ENCODE measurements at regions not wholly inside any gene's neighbourhood (a gene's known extent, or its start where the extent isn't known, plus 50 kb on each side); places are given as distances from the start of the nearest gene placed in this dataset.

DNA sequence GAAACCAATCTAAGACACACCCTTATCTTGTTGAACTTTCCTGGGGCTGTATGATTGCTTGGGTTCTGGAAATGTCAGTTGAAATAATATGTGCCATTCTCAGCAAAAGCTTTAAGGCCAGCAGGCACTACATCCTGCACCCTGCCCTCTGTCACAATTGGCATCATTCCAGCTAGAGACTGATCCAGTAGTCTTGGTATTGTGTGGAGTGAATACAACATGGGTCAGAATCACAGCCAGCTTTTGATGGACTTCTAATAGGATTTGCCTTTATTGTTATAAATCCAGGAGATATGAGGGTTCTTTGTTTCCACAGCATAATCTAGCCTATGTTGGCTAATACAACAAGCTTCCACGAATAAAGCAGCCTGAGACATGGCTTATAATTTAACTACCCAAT is 617.0 kb upstream of the CDH2 start:
- Histone ChIP-seq H3K9ac (no peak overlapping the region), H3K27ac (no peak overlapping the region), H3K4me1 (peaks cover 0 to 5% (median 0%) of the 10 kb centered on the region in 10 experiments; a peak in 1 of 20 replicates), H3K36me3 (no peaks in the 10 kb centered on the region), H4K20me1 (no peaks in the 10 kb centered on the region), H3K4me3 (no peak overlapping the region), H3K27me3 (no peaks in the 10 kb centered on the region), H3K4me2 (no peak overlapping the region), H3K9me3 (replicated peaks in 1 of 11) (no peaks in the 10 kb centered on the region)
- no peak for TF ChIP-seq Cebpa-rat (IDR thresholded peaks at IDR 0.05)

GRCh38 chr18:28792404-28793086 is 615.6 kb upstream of the CDH2 start:
- no peaks in the 10 kb centered on the region for H4K20me1 ChIP-seq
- H3K27me3 ChIP-seq = no peaks in the 10 kb centered on the region
- no peak for TF ChIP-seq Cebpa-rat (IDR thresholded peaks at IDR 0.05)
- H3K27ac ChIP-seq = no peak overlapping the region
- no peak overlapping the region for H3K4me3 ChIP-seq
- H3K4me2 ChIP-seq = peak overlapping the region in 2 of 11 experiments; percentile 3 to 24; a peak in 2 of 22 replicates
- no peaks in the 10 kb centered on the region for H3K9me3 ChIP-seq (replicated peaks in 1 of 11)
- H3K9ac ChIP-seq = no peak overlapping the region
- H3K4me1 ChIP-seq = peaks cover 0 to 5% (median 0%) of the 10 kb centered on the region in 10 experiments; a peak in 1 of 20 replicates
- H3K36me3 ChIP-seq = no peaks in the 10 kb centered on the region

DNA sequence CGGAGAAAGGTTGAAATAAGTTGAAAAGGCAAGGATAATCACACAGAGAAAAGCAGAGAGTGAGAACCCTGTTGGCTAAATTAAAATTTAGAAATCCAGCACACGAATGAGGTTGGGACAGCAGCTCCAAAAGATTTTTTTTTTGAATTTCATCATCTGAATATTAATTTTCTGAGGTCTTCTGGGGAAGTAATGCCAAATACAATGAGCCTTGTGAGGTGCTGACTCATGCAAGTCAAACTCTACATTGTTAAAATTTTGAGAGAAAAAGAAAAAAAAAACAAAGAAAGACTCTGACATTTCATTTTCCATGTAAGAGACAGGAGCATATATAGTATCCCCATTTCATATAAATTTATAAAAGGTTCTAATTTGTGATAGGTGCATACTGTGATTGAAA is 614.2 kb upstream of the CDH2 start:
- H3K4me1 ChIP-seq = peaks cover 0 to 5% (median 0%) of the 10 kb centered on the region in 10 experiments; a peak in 1 of 20 replicates

DNA sequence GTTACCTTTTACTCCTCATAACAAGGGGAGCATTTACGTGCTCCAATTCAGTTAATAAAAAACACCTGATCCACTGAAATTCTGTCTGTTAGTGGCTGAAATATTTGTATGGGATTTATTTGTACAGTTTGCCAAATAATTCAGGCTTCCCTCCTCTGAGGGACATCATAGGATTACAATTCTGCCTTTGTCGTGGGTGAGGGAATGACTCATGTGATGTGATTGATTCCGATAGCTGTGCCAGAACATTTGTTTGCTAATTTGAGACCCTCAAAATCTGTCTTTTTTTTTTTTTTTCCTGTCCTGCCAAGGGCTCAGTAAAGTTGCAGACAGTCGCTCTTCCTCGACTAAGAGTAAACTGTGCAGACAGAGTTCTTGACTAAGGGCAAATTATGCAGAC is 612.6 kb upstream of the CDH2 start:
- Histone ChIP-seq H3K4me3 (no peak overlapping the region), H3K4me2 (no peak overlapping the region), H3K27me3 (no peaks in the 10 kb centered on the region), H4K20me1 (no peaks in the 10 kb centered on the region), H3K4me1 (peaks cover 0 to 5% (median 0%) of the 10 kb centered on the region in 10 experiments; a peak in 1 of 20 replicates), H3K9ac (no peak overlapping the region), H3K27ac (no peak overlapping the region), H3K9me3 (replicated peaks in 1 of 11) (no peaks in the 10 kb centered on the region), H3K36me3 (no peaks in the 10 kb centered on the region)
- TF ChIP-seq Cebpa-rat (IDR thresholded peaks at IDR 0.05) = no peak

More for the DNA sequence above, 614.2 kb upstream of the CDH2 start:
- H3K36me3 ChIP-seq = no peaks in the 10 kb centered on the region
- no peak overlapping the region for H3K4me3 ChIP-seq
- H3K4me2 ChIP-seq = no peak overlapping the region
- no peaks in the 10 kb centered on the region for H3K9me3 ChIP-seq (replicated peaks in 1 of 11)
- no peak overlapping the region for H3K27ac ChIP-seq
- H3K27me3 ChIP-seq = no peaks in the 10 kb centered on the region
- no peaks in the 10 kb centered on the region for H4K20me1 ChIP-seq
- no peak for TF ChIP-seq Cebpa-rat (IDR thresholded peaks at IDR 0.05)
- H3K9ac ChIP-seq = no peak overlapping the region

DNA sequence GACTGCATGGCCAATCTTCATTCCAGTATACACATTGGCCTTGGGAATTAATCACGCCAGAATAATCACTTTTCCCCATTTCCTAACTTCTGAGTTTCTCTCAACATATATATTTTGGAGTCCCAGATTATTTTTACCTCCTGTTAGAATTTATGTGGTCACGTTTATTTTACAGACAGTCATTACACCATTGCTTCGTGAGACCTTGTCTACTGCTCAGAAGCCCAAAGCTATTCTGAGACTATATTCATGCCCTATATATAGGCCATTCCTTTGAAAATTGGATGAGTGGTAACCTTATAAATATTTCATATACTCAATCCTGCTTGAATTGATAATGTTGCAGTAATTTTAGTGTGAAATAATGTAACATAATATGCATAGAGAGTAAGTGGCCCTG is 610.0 kb upstream of the CDH2 start:
- H3K9ac ChIP-seq = no peak overlapping the region
- H3K27me3 ChIP-seq = no peaks in the 10 kb centered on the region
- no peaks in the 10 kb centered on the region for H4K20me1 ChIP-seq
- no peak for TF ChIP-seq Cebpa-rat (IDR thresholded peaks at IDR 0.05)
- H3K4me3 ChIP-seq = no peak overlapping the region
- H3K36me3 ChIP-seq = no peaks in the 10 kb centered on the region
- H3K27ac ChIP-seq = no peak overlapping the region
- no peaks in the 10 kb centered on the region for H3K9me3 ChIP-seq (replicated peaks in 1 of 11)
- H3K4me2 ChIP-seq = no peak overlapping the region
- peaks cover 8 to 15% (median 11%) of the 10 kb centered on the region in 10 experiments for H3K4me1 ChIP-seq

GRCh38 chr18:28781616-28782362 is 604.9 kb upstream of the CDH2 start:
- no peak for TF ChIP-seq Cebpa-rat (IDR thresholded peaks at IDR 0.05)
- Histone ChIP-seq H4K20me1 (no peaks in the 10 kb centered on the region), H3K4me2 (peak overlapping the region; percentile 41 to 74 (median 64)), H3K4me1 (peaks cover 22 to 40% (median 30%) of the 10 kb centered on the region in 10 experiments), H3K27me3 (no peaks in the 10 kb centered on the region), H3K27ac (peak overlapping the region in 9 of 11 experiments; percentile 4 to 67 (median 53); a peak in 15 of 22 replicates), H3K9me3 (replicated peaks in 1 of 11) (no peaks in the 10 kb centered on the region), H3K9ac (peak overlapping the region in 5 of 11 experiments; percentile 6 to 43 (median 21); a peak in 8 of 22 replicates), H3K36me3 (no peaks in the 10 kb centered on the region), H3K4me3 (no peak overlapping the region)

GRCh38 chr18:28778706-28779105 is 601.8 kb upstream of the CDH2 start:
- Histone ChIP-seq H3K4me2 (peak overlapping the region in 5 of 11 experiments; percentile 23 to 49 (median 41); a peak in 6 of 22 replicates), H3K27me3 (no peaks in the 10 kb centered on the region)

DNA sequence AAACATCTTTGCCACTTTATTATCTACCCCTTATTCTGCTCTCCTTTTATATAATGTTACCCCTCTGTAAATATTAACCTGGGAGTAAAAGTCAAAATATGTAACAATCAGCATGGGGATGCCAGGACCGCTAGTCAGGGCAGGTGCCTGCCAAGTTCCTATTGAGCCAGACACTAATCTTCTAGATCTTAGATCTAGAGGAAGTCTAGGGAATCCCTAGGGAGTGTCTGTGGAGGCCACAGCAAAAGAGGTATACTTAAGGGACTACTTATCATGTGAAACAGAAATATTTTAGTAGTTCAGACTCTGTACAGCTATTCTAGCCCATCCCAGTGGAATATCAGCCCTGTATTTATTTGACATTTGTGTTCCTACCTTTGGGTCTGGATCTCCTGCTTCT is 600.8 kb upstream of the CDH2 start:
- H3K4me3 ChIP-seq = no peak overlapping the region
- no peak overlapping the region for H3K9ac ChIP-seq
- H3K27me3 ChIP-seq = no peaks in the 10 kb centered on the region
- no peak overlapping the region for H3K27ac ChIP-seq
- TF ChIP-seq Cebpa-rat (IDR thresholded peaks at IDR 0.05) = no peak
- no peaks in the 10 kb centered on the region for H3K36me3 ChIP-seq
- H3K4me1 ChIP-seq = peaks cover 17 to 37% (median 28%) of the 10 kb centered on the region in 10 experiments
- H4K20me1 ChIP-seq = no peaks in the 10 kb centered on the region
- H3K4me2 ChIP-seq = peak overlapping the region in 8 of 11 experiments; percentile 20 to 49 (median 40); a peak in 14 of 22 replicates
- no peaks in the 10 kb centered on the region for H3K9me3 ChIP-seq (replicated peaks in 1 of 11)

More at GRCh38 chr18:28778706-28779105, 601.8 kb upstream of the CDH2 start:
- Histone ChIP-seq H3K4me1 (peaks cover 22 to 40% (median 30%) of the 10 kb centered on the region in 10 experiments), H4K20me1 (no peaks in the 10 kb centered on the region), H3K36me3 (no peaks in the 10 kb centered on the region), H3K4me3 (no peak overlapping the region), H3K9ac (no peak overlapping the region), H3K9me3 (replicated peaks in 1 of 11) (no peaks in the 10 kb centered on the region), H3K27ac (no peak overlapping the region)
- TF ChIP-seq Cebpa-rat (IDR thresholded peaks at IDR 0.05) = no peak

DNA sequence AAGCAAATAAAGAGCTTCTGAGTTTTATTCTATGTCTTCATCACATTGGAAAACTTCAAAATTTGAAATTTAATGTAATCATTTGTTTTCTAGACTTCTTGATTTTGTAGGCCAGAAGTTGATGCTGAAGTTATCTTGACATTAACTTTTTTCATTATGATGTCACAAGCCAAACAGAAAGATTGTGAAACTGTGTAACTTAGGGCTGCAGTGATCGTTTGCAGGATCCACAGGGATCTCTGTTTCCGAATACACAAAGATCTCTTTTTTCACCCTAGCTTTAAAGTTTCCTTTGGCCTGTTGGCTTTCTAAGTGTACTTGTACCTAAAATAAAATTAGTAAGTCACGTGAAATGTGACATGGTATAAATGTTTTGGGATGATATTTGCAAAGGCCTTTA is 594.9 kb upstream of the CDH2 start:
- Histone ChIP-seq H3K27ac (no peak overlapping the region), H3K4me3 (no peak overlapping the region), H3K4me1 (no peaks in the 10 kb centered on the region), H3K36me3 (no peaks in the 10 kb centered on the region), H3K27me3 (no peaks in the 10 kb centered on the region), H3K9me3 (replicated peaks in 1 of 11) (no peaks in the 10 kb centered on the region), H3K9ac (no peak overlapping the region), H3K4me2 (no peak overlapping the region), H4K20me1 (no peaks in the 10 kb centered on the region)
- TF ChIP-seq Cebpa-rat (IDR thresholded peaks at IDR 0.05) = no peak

Data from BLaER1 treated with 17β-estradiol and CSF1 and Interleukin-3, amounts not matched to agents 10 nM and 100 nM (cell line).